Nephron progenitor cell (in vitro differentiated cells): ENCODE measurements at regions not wholly inside any gene's neighbourhood (a gene's known extent, or its start where the extent isn't known, plus 50 kb on each side); places are given as distances from the start of the nearest gene placed in this dataset.

ENCODE experiments used
- DNase-seq: peaks from one replicate; pipeline ENCODE4 v3.0.0; 2021
- H3K27ac Mint-ChIP-seq: 2 replicates; pipeline ENCODE4 v1.8.0; 2021; ENCODE audit warnings: mild to moderate bottlenecking, moderate library complexity, mixed read lengths
- H3K27me3 Mint-ChIP-seq: 2 replicates; pipeline ENCODE4 v1.8.0; 2021; ENCODE audit warnings: mild to moderate bottlenecking, low read depth, mixed read lengths; ENCODE audit not compliant: poor library complexity
- H3K36me3 Mint-ChIP-seq: 2 replicates; pipeline ENCODE4 v1.8.0; 2021; ENCODE audit warnings: low read depth, mixed read lengths
- H3K4me1 Mint-ChIP-seq: 2 replicates; pipeline ENCODE4 v1.8.0; 2021; ENCODE audit warnings: mixed read lengths
- H3K4me3 Mint-ChIP-seq: 2 replicates; pipeline ENCODE4 v1.8.0; 2021; ENCODE audit warnings: mild to moderate bottlenecking, moderate library complexity, mixed read lengths
- H3K9me3 Mint-ChIP-seq: 2 replicates; pipeline ENCODE4 v1.8.0; 2021; ENCODE audit warnings: mild to moderate bottlenecking, moderate library complexity, mixed read lengths
- CTCF ChIP-seq: fragments of 200-600 bp; sonication (generic); IDR thresholded peaks from 2 replicates; pipeline ENCODE4 v1.5.0; 2021; ENCODE audit warnings: antibody characterized with exemption

GRCh38 chr3:197444793-197445379, 110.9 kb downstream of the BDH1 start:
- Mint-ChIP-seq H3K36me3 (no peaks in the 10 kb centered on the region), H3K27me3 (peaks cover 3% of the 10 kb centered on the region), H3K4me1 (peaks cover 66% of the 10 kb centered on the region), H3K9me3 (no peaks in the 10 kb centered on the region), H3K4me3 (no peak overlapping the region), H3K27ac (peak overlapping the region; percentile 27)
- no peak for DNase-seq
- TF ChIP-seq CTCF: no peak

- Mint-ChIP-seq H3K27ac (no peak overlapping the region), H3K27me3 (peaks cover 5% of the 10 kb centered on the region)
These were observed 112.3 kb downstream of the BDH1 start for GRCh38 chr3:197443506-197443905.

GRCh38 chr3:197440717-197441303, 115.0 kb downstream of the BDH1 start:
- no peak for DNase-seq
- H3K27ac Mint-ChIP-seq: no peak overlapping the region
- no peaks in the 10 kb centered on the region for H3K36me3 Mint-ChIP-seq
- H3K4me1 Mint-ChIP-seq: peaks cover 57% of the 10 kb centered on the region
- H3K9me3 Mint-ChIP-seq: no peaks in the 10 kb centered on the region
- TF ChIP-seq CTCF: no peak
- H3K27me3 Mint-ChIP-seq: peaks cover 2% of the 10 kb centered on the region
- no peak overlapping the region for H3K4me3 Mint-ChIP-seq

More at GRCh38 chr3:197443506-197443905, 112.3 kb downstream of the BDH1 start:
- Mint-ChIP-seq H3K4me3 (no peak overlapping the region), H3K4me1 (peaks cover 66% of the 10 kb centered on the region), H3K9me3 (no peaks in the 10 kb centered on the region), H3K36me3 (no peaks in the 10 kb centered on the region)
- DNase-seq: no peak
- no peak for TF ChIP-seq CTCF

GRCh38 chr3:197438906-197439305, 116.9 kb downstream of the BDH1 start:
- Mint-ChIP-seq H3K4me1 (peaks cover 60% of the 10 kb centered on the region), H3K27ac (no peak overlapping the region), H3K9me3 (peaks cover 4% of the 10 kb centered on the region), H3K36me3 (peaks cover 3% of the 10 kb centered on the region), H3K4me3 (no peak overlapping the region), H3K27me3 (peaks cover 6% of the 10 kb centered on the region)
- TF ChIP-seq CTCF: no peak
- DNase-seq: no peak

- Mint-ChIP-seq H3K9me3 (peaks cover 13% of the 10 kb centered on the region), H3K36me3 (peaks cover 6% of the 10 kb centered on the region), H3K27me3 (peaks cover 15% of the 10 kb centered on the region), H3K4me3 (no peak overlapping the region), H3K4me1 (peaks cover 63% of the 10 kb centered on the region), H3K27ac (no peak overlapping the region)
- no peak for TF ChIP-seq CTCF
- no peak for DNase-seq
These were observed 120.3 kb downstream of the BDH1 start for GRCh38 chr3:197435426-197435825.

- Mint-ChIP-seq H3K27me3 (peaks cover 16% of the 10 kb centered on the region), H3K27ac (no peak overlapping the region), H3K9me3 (peaks cover 13% of the 10 kb centered on the region), H3K4me3 (no peak overlapping the region), H3K36me3 (peaks cover 6% of the 10 kb centered on the region), H3K4me1 (peaks cover 69% of the 10 kb centered on the region)
- no peak for TF ChIP-seq CTCF
- no peak for DNase-seq
These were observed 120.9 kb downstream of the BDH1 start for GRCh38 chr3:197434830-197435229.
